IMR-90 (cell line): ENCODE measurements at regions not wholly inside any gene's neighbourhood (a gene's known extent, or its start where the extent isn't known, plus 50 kb on each side); places are given as distances from the start of the nearest gene placed in this dataset.

Experiments
- BHLHE40 ChIP-seq: fragments of 150-350 bp; IDR thresholded peaks from 2 replicates; pipeline ENCODE4 v1.6.1; 2016; ENCODE audit warnings: mild to moderate bottlenecking, low read depth, low read length
- CHD1 ChIP-seq: IDR thresholded peaks from 2 replicates; pipeline ENCODE4 v1.6.1; 2012; ENCODE audit warnings: low read depth, low read length, improper control_type of control experiment
- MAFK ChIP-seq: IDR thresholded peaks from 2 replicates; pipeline ENCODE4 v1.6.1; 2012; ENCODE audit warnings: low read depth, low read length, improper control_type of control experiment
- MXI1 ChIP-seq: IDR thresholded peaks from 2 replicates; pipeline ENCODE4 v1.6.1; 2012; ENCODE audit warnings: low read depth, mild to moderate bottlenecking, low read length, moderate library complexity, borderline replicate concordance
- NFE2L2 ChIP-seq: fragments of 150-350 bp; IDR thresholded peaks from 2 replicates; pipeline ENCODE4 v1.6.1; 2016; ENCODE audit warnings: low read depth, mild to moderate bottlenecking, low read length
- POLR2A ChIP-seq: IDR thresholded peaks from 2 replicates; pipeline ENCODE4 v1.6.1; 2012; ENCODE audit warnings: mild to moderate bottlenecking, low read depth, low read length
- RAD21 ChIP-seq: IDR thresholded peaks from 2 replicates; pipeline ENCODE4 v1.6.1; 2012; ENCODE audit warnings: low read length, improper control_type of control experiment
- RFX5 ChIP-seq: IDR thresholded peaks from 2 replicates; pipeline ENCODE4 v1.8.0; 2012; ENCODE audit warnings: low read depth, mild to moderate bottlenecking, low read length, moderate library complexity
- SMC3 ChIP-seq: fragments of 150-350 bp; IDR thresholded peaks from 2 replicates; pipeline ENCODE4 v1.6.1; 2016; ENCODE audit warnings: low read depth, mild to moderate bottlenecking, antibody characterized with exemption, low read length, moderate library complexity
- TF ChIP-seq, protein P1 (sequence below): conservative IDR thresholded peaks from 2 replicates; pipeline ENCODE4 v1.5.1; 2012; ENCODE audit warnings: mild to moderate bottlenecking, low read depth, low read length, improper control_type of control experiment
- TF ChIP-seq, protein P2 (sequence below): fragments of 150-350 bp; IDR thresholded peaks from 2 replicates; pipeline ENCODE4 v1.6.1; 2017; ENCODE audit warnings: mild to moderate bottlenecking, antibody characterized with exemption, low read length, low read depth
- TF ChIP-seq, protein P3 (sequence below): fragments of 150-350 bp; IDR thresholded peaks from 2 replicates; pipeline ENCODE4 v1.6.1; 2016; ENCODE audit warnings: low read depth, mild to moderate bottlenecking, low read length, moderate library complexity, borderline replicate concordance

- TF ChIP-seq, protein P1, sequence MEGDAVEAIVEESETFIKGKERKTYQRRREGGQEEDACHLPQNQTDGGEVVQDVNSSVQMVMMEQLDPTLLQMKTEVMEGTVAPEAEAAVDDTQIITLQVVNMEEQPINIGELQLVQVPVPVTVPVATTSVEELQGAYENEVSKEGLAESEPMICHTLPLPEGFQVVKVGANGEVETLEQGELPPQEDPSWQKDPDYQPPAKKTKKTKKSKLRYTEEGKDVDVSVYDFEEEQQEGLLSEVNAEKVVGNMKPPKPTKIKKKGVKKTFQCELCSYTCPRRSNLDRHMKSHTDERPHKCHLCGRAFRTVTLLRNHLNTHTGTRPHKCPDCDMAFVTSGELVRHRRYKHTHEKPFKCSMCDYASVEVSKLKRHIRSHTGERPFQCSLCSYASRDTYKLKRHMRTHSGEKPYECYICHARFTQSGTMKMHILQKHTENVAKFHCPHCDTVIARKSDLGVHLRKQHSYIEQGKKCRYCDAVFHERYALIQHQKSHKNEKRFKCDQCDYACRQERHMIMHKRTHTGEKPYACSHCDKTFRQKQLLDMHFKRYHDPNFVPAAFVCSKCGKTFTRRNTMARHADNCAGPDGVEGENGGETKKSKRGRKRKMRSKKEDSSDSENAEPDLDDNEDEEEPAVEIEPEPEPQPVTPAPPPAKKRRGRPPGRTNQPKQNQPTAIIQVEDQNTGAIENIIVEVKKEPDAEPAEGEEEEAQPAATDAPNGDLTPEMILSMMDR: no peak
- no peak for TF ChIP-seq POLR2A
- TF ChIP-seq RFX5: no peak
- TF ChIP-seq, protein P2, sequence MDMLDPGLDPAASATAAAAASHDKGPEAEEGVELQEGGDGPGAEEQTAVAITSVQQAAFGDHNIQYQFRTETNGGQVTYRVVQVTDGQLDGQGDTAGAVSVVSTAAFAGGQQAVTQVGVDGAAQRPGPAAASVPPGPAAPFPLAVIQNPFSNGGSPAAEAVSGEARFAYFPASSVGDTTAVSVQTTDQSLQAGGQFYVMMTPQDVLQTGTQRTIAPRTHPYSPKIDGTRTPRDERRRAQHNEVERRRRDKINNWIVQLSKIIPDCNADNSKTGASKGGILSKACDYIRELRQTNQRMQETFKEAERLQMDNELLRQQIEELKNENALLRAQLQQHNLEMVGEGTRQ: no peak
- no peak for TF ChIP-seq NFE2L2
- TF ChIP-seq, protein P3, sequence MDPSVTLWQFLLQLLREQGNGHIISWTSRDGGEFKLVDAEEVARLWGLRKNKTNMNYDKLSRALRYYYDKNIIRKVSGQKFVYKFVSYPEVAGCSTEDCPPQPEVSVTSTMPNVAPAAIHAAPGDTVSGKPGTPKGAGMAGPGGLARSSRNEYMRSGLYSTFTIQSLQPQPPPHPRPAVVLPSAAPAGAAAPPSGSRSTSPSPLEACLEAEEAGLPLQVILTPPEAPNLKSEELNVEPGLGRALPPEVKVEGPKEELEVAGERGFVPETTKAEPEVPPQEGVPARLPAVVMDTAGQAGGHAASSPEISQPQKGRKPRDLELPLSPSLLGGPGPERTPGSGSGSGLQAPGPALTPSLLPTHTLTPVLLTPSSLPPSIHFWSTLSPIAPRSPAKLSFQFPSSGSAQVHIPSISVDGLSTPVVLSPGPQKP: no peak
- no peak for TF ChIP-seq MXI1
- no peak for TF ChIP-seq BHLHE40
- TF ChIP-seq CHD1: no peak
- TF ChIP-seq RAD21: no peak
- TF ChIP-seq SMC3: no peak
- no peak for TF ChIP-seq MAFK
These were observed 155.8 kb downstream of the TBC1D2B start for GRCh38 chr15:77921664-77922063.
